HEK293 (cell line): ENCODE measurements at regions not wholly inside any gene's neighbourhood (a gene's known extent, or its start where the extent isn't known, plus 50 kb on each side); places are given as distances from the start of the nearest gene placed in this dataset.

Source experiments
- KLF9 ChIP-seq: fragments of 450-650 bp; formaldehyde crosslinking; IDR thresholded peaks from 2 replicates; pipeline ENCODE4 v1.5.1; 2016; ENCODE audit warnings: missing biosample characterization, missing genetic modification characterization, low read depth
- SALL2 ChIP-seq: fragments of 450-650 bp; formaldehyde crosslinking; IDR thresholded peaks from 2 replicates; pipeline ENCODE4 v1.5.0; 2017; ENCODE audit warnings: missing biosample characterization, mild to moderate bottlenecking, missing genetic modification characterization, borderline replicate concordance
- SCRT1 ChIP-seq: fragments of 450-650 bp; formaldehyde crosslinking; IDR thresholded peaks from 2 replicates; pipeline ENCODE4 v1.5.1; 2016; ENCODE audit warnings: missing biosample characterization, missing genetic modification characterization, borderline replicate concordance
- TCF7L2 ChIP-seq: IDR thresholded peaks from 2 replicates; pipeline ENCODE4 v1.6.1; 2011; ENCODE audit warnings: low read depth, mild to moderate bottlenecking, inconsistent platforms, low read length, moderate library complexity, borderline replicate concordance
- ZNF112 ChIP-seq: fragments of 450-650 bp; formaldehyde crosslinking; IDR thresholded peaks from 2 replicates; pipeline ENCODE4 v1.5.0; 2017; ENCODE audit warnings: missing biosample characterization, missing genetic modification characterization
- ZNF121 ChIP-seq: fragments of 450-650 bp; formaldehyde crosslinking; IDR thresholded peaks from 2 replicates; pipeline ENCODE4 v1.5.1; 2016; ENCODE audit warnings: missing biosample characterization, missing genetic modification characterization
- ZNF155 ChIP-seq: fragments of 450-650 bp; formaldehyde crosslinking; IDR thresholded peaks from 2 replicates; pipeline ENCODE4 v1.5.1; 2016; ENCODE audit warnings: missing biosample characterization, missing genetic modification characterization
- ZNF174 ChIP-seq: fragments of 450-650 bp; formaldehyde crosslinking; IDR thresholded peaks from 2 replicates; pipeline ENCODE4 v1.5.0; 2017; ENCODE audit warnings: missing biosample characterization, mild to moderate bottlenecking, missing genetic modification characterization
- ZNF19 ChIP-seq: fragments of 450-650 bp; formaldehyde crosslinking; IDR thresholded peaks from 2 replicates; pipeline ENCODE4; 2016; ENCODE audit warnings: missing biosample characterization, missing genetic modification characterization, low read depth
- ZNF274 ChIP-seq, 2 experiments: fragments of 200-500 bp in 1 of 2; fragments of 450-650 bp in 1 of 2; sonication (Bioruptor generic) in 1 of 2; formaldehyde crosslinking in 1 of 2; IDR thresholded peaks; 2 replicates each; pipeline versions ENCODE4 v1.5.1 to v1.6.1; 2014 to 2016; ENCODE audit warnings: borderline replicate concordance in 1 of 2, inconsistent platforms in 1 of 2, low read length in 1 of 2, missing biosample characterization in 1 of 2, missing genetic modification characterization in 1 of 2
- ZNF311 ChIP-seq: fragments of 450-650 bp; formaldehyde crosslinking; IDR thresholded peaks from 2 replicates; pipeline ENCODE4 v1.5.1; 2017; ENCODE audit warnings: missing biosample characterization, missing genetic modification characterization, borderline replicate concordance
- ZNF350 ChIP-seq: fragments of 450-650 bp; formaldehyde crosslinking; IDR thresholded peaks from 2 replicates; pipeline ENCODE4 v1.5.0; 2017; ENCODE audit warnings: missing biosample characterization, mild to moderate bottlenecking, missing genetic modification characterization
- ZNF404 ChIP-seq: fragments of 450-650 bp; formaldehyde crosslinking; IDR thresholded peaks from 2 replicates; pipeline ENCODE4 v1.5.1; 2017; ENCODE audit warnings: missing biosample characterization, missing genetic modification characterization
- ZNF560 ChIP-seq: fragments of 450-650 bp; formaldehyde crosslinking; IDR thresholded peaks from 2 replicates; pipeline ENCODE4 v1.5.1; 2017; ENCODE audit warnings: missing biosample characterization, missing genetic modification characterization, borderline replicate concordance
- ZNF791 ChIP-seq: fragments of 450-650 bp; formaldehyde crosslinking; IDR thresholded peaks from 2 replicates; pipeline ENCODE4 v1.5.1; 2016; ENCODE audit warnings: missing biosample characterization, missing genetic modification characterization
- TF ChIP-seq, protein P1 (sequence below): fragments of 450-650 bp; formaldehyde crosslinking; conservative IDR thresholded peaks from 2 replicates; pipeline ENCODE4 v1.5.1; 2016; ENCODE audit warnings: low read depth, missing biosample characterization, missing genetic modification characterization
- TF ChIP-seq, protein P2 (sequence below): fragments of 450-650 bp; formaldehyde crosslinking; conservative IDR thresholded peaks from 2 replicates; pipeline ENCODE4 v1.5.1; 2016; ENCODE audit warnings: low read depth, missing biosample characterization, missing genetic modification characterization
- TF ChIP-seq, protein P3 (sequence below): fragments of 450-650 bp; formaldehyde crosslinking; optimal IDR thresholded peaks from 2 replicates; pipeline ENCODE3; 2016; ENCODE audit warnings: missing biosample characterization, mild to moderate bottlenecking, missing genetic modification characterization
- TF ChIP-seq, protein P4 (sequence below): fragments of 450-650 bp; formaldehyde crosslinking; IDR thresholded peaks from 2 replicates; pipeline ENCODE4 v1.5.1; 2016; ENCODE audit warnings: missing biosample characterization, missing genetic modification characterization
- TF ChIP-seq, protein P5 (sequence below): fragments of 450-650 bp; formaldehyde crosslinking; IDR thresholded peaks from 2 replicates; pipeline ENCODE4 v1.5.1; 2017; ENCODE audit warnings: missing biosample characterization, missing genetic modification characterization
- TF ChIP-seq, protein P6 (sequence below): fragments of 450-650 bp; formaldehyde crosslinking; IDR thresholded peaks from 2 replicates; pipeline ENCODE4 v1.5.1; 2016; ENCODE audit warnings: missing biosample characterization, missing genetic modification characterization

DNA sequence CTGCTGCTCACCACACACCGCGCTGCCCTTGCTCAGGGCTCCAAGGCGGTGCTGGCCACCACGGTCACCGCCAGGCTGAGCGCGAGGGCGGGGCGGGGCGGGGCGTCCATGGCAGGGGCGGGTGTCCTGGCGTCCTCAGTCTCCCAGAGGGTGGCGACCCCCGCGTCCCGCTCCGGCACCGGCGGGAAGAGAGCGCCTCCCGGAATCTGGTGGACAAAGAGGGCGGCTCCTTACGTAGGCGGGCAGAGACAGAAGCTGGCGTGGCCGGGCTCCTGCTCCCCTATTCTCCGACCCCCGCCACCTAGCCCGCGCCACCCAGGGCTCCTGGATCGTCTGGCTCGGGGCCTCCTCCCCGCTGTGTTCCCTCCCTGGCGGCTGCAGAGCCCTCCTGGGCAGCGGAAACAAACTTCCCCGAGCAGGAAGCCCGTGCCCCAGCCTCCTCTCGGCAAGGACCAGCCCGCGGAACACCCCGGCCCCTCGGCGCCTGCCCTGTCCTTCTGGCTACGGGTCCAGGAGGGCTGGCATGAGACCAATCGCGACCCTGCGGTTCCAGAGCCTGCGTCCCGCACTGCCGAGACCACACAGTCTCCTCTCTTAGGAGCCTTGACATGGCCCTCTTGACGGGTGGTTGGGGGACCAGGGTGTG is 133.8 kb upstream of the ZNF92 start (continued):
- TF ChIP-seq ZNF350 (no peak), KLF9 (tag by site-specific recombination) (no peak), ZNF791 (no peak), SALL2 (tag by site-specific recombination) (no peak), TCF7L2 (no peak), ZNF404 (tag by site-specific recombination) (no peak), ZNF174 (no peak), ZNF19 (tag by site-specific recombination) (no peak), ZNF560 (no peak), ZNF274 (IDR thresholded peaks at IDR 0.05; ENCODE audit: low read length) (no peak), ZNF274 (tag by site-specific recombination; IDR thresholded peaks at IDR 0.05; ENCODE audit: borderline replicate concordance) (no peak), ZNF311 (no peak), ZNF155 (tag by site-specific recombination) (no peak), SCRT1 (tag by site-specific recombination) (no peak), ZNF121 (no peak), ZNF112 (tag by site-specific recombination) (no peak)
- TF ChIP-seq, protein P1, sequence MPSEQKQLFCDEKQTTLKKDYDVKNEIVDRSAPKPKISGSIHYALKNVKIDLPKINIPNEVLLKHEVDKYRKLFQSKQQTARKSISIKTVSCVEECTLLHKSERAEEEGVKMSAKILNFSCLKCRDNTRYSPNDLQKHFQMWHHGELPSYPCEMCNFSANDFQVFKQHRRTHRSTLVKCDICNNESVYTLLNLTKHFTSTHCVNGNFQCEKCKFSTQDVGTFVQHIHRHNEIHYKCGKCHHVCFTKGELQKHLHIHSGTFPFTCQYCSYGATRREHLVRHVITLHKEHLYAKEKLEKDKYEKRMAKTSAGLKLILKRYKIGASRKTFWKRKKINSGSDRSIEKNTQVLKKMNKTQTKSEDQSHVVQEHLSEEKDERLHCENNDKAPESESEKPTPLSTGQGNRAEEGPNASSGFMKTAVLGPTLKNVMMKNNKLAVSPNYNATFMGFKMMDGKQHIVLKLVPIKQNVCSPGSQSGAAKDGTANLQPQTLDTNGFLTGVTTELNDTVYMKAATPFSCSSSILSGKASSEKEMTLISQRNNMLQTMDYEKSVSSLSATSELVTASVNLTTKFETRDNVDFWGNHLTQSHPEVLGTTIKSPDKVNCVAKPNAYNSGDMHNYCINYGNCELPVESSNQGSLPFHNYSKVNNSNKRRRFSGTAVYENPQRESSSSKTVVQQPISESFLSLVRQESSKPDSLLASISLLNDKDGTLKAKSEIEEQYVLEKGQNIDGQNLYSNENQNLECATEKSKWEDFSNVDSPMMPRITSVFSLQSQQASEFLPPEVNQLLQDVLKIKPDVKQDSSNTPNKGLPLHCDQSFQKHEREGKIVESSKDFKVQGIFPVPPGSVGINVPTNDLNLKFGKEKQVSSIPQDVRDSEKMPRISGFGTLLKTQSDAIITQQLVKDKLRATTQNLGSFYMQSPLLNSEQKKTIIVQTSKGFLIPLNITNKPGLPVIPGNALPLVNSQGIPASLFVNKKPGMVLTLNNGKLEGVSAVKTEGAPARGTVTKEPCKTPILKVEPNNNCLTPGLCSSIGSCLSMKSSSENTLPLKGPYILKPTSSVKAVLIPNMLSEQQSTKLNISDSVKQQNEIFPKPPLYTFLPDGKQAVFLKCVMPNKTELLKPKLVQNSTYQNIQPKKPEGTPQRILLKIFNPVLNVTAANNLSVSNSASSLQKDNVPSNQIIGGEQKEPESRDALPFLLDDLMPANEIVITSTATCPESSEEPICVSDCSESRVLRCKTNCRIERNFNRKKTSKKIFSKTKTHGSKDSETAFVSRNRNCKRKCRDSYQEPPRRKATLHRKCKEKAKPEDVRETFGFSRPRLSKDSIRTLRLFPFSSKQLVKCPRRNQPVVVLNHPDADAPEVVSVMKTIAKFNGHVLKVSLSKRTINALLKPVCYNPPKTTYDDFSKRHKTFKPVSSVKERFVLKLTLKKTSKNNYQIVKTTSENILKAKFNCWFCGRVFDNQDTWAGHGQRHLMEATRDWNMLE (tag by site-specific recombination), result no peak
- TF ChIP-seq, protein P2, sequence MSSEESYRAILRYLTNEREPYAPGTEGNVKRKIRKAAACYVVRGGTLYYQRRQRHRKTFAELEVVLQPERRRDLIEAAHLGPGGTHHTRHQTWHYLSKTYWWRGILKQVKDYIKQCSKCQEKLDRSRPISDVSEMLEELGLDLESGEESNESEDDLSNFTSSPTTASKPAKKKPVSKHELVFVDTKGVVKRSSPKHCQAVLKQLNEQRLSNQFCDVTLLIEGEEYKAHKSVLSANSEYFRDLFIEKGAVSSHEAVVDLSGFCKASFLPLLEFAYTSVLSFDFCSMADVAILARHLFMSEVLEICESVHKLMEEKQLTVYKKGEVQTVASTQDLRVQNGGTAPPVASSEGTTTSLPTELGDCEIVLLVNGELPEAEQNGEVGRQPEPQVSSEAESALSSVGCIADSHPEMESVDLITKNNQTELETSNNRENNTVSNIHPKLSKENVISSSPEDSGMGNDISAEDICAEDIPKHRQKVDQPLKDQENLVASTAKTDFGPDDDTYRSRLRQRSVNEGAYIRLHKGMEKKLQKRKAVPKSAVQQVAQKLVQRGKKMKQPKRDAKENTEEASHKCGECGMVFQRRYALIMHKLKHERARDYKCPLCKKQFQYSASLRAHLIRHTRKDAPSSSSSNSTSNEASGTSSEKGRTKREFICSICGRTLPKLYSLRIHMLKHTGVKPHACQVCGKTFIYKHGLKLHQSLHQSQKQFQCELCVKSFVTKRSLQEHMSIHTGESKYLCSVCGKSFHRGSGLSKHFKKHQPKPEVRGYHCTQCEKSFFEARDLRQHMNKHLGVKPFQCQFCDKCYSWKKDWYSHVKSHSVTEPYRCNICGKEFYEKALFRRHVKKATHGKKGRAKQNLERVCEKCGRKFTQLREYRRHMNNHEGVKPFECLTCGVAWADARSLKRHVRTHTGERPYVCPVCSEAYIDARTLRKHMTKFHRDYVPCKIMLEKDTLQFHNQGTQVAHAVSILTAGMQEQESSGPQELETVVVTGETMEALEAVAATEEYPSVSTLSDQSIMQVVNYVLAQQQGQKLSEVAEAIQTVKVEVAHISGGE (tag by site-specific recombination), result peak; percentile 50
- TF ChIP-seq, protein P3, sequence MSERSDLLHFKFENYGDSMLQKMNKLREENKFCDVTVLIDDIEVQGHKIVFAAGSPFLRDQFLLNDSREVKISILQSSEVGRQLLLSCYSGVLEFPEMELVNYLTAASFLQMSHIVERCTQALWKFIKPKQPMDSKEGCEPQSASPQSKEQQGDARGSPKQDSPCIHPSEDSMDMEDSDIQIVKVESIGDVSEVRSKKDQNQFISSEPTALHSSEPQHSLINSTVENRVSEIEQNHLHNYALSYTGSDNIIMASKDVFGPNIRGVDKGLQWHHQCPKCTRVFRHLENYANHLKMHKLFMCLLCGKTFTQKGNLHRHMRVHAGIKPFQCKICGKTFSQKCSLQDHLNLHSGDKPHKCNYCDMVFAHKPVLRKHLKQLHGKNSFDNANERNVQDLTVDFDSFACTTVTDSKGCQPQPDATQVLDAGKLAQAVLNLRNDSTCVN (tag by site-specific recombination), result peak; percentile 49
- TF ChIP-seq, protein P4, sequence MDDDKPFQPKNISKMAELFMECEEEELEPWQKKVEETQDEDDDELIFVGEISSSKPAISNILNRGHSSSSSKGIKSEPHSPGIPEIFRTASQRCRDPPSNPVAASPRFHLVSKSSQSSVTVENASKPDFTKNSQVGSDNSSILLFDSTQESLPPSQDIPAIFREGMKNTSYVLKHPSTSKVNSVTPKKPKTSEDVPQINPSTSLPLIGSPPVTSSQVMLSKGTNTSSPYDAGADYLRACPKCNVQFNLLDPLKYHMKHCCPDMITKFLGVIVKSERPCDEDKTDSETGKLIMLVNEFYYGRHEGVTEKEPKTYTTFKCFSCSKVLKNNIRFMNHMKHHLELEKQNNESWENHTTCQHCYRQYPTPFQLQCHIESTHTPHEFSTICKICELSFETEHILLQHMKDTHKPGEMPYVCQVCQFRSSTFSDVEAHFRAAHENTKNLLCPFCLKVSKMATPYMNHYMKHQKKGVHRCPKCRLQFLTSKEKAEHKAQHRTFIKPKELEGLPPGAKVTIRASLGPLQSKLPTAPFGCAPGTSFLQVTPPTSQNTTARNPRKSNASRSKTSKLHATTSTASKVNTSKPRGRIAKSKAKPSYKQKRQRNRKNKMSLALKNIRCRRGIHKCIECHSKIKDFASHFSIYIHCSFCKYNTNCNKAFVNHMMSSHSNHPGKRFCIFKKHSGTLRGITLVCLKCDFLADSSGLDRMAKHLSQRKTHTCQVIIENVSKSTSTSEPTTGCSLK (tag by site-specific recombination), result no peak
- TF ChIP-seq, protein P5, sequence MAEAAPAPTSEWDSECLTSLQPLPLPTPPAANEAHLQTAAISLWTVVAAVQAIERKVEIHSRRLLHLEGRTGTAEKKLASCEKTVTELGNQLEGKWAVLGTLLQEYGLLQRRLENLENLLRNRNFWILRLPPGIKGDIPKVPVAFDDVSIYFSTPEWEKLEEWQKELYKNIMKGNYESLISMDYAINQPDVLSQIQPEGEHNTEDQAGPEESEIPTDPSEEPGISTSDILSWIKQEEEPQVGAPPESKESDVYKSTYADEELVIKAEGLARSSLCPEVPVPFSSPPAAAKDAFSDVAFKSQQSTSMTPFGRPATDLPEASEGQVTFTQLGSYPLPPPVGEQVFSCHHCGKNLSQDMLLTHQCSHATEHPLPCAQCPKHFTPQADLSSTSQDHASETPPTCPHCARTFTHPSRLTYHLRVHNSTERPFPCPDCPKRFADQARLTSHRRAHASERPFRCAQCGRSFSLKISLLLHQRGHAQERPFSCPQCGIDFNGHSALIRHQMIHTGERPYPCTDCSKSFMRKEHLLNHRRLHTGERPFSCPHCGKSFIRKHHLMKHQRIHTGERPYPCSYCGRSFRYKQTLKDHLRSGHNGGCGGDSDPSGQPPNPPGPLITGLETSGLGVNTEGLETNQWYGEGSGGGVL (tag by site-specific recombination), result no peak; the same call in 1 of the 2 replicates
- TF ChIP-seq, protein P6, sequence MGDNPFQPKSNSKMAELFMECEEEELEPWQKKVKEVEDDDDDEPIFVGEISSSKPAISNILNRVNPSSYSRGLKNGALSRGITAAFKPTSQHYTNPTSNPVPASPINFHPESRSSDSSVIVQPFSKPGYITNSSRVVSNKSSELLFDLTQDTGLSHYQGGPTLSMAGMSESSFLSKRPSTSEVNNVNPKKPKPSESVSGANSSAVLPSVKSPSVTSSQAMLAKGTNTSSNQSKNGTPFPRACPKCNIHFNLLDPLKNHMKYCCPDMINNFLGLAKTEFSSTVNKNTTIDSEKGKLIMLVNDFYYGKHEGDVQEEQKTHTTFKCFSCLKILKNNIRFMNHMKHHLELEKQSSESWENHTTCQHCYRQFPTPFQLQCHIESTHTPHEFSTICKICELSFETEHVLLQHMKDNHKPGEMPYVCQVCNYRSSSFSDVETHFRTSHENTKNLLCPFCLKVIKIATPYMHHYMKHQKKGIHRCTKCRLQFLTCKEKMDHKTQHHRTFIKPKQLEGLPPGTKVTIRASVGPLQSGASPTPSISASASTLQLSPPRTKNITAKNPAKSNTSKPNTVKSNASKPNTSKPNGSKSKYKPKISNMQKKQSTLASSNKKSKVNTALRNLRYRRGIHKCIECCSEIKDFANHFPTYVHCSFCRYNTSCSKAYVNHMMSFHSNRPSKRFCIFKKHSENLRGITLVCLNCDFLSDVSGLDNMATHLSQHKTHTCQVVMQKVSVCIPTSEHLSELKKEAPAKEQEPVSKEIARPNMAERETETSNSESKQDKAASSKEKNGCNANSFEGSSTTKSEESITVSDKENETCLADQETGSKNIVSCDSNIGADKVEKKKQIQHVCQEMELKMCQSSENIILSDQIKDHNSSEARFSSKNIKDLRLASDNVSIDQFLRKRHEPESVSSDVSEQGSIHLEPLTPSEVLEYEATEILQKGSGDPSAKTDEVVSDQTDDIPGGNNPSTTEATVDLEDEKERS (tag by site-specific recombination), result no peak
